ENCODE measurements at regions not wholly inside any gene's neighbourhood (a gene's known extent, or its start where the extent isn't known, plus 50 kb on each side); places are given as distances from the start of the nearest gene placed in this dataset.
"Not testable (repeated sequence)": the region's sequence is repeated elsewhere in the genome, so short reads cannot be mapped to it uniquely, and the experiment has no call there.

DNA sequence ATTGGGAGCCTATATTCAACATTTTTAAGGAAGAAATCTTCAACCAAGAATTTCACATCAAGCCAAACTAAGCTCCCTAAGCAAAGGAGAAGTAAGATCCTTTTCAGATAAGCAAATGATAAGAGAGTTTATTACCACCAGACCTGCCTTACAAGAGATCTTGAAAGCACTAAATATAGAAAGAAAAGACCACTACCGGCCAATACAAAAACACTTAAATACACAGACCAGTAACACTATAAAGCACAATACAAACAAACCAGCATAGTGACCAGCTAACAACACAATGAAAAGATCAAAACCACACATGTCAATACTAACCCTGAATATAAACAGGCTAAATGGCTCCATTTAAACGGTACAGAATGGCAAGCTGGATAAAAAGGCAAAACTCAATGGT is 165.4 kb downstream of the MRPL39 start:
- no peak overlapping the region for H3K27ac ChIP-seq (ENCODE audit: extremely low read depth, low read depth, low read length)
- POLR2A ChIA-PET = no interaction called here
- H3K36me3 ChIP-seq (ENCODE audit: control insufficient read depth in 2 of 2, insufficient read depth in 1 of 2, low read length in 2 of 2) = no peaks in the 10 kb centered on the region
- H3K4me1 ChIP-seq (ENCODE audit: control insufficient read depth, insufficient read depth, low read length) = no peaks in the 10 kb centered on the region
- no peak overlapping the region for H3K4me3 ChIP-seq (ENCODE audit: low read depth, low read length)
- TF ChIP-seq ZNF311 (tag by site-specific recombination; IDR thresholded peaks at IDR 0.05; ENCODE audit: borderline replicate concordance) = no peak
- TF ChIP-seq MYNN (tag by site-specific recombination; IDR thresholded peaks at IDR 0.05; ENCODE audit: borderline replicate concordance) = no peak
- TF ChIP-seq ZNF19 (tag by site-specific recombination; IDR thresholded peaks at IDR 0.05; ENCODE audit: low read depth) = no peak
- no peak for TF ChIP-seq ZNF561 (tag by site-specific recombination; IDR thresholded peaks at IDR 0.05; ENCODE audit: borderline replicate concordance)
- TF ChIP-seq ZNF623 (tag by site-specific recombination; IDR thresholded peaks at IDR 0.05) = no peak
- no peak for TF ChIP-seq ZNF302 (tag by site-specific recombination; IDR thresholded peaks at IDR 0.05; ENCODE audit: low read depth)
- no peak for TF ChIP-seq ZNF433 (tag by site-specific recombination; IDR thresholded peaks at IDR 0.05; ENCODE audit: low read depth)
- TF ChIP-seq ZSCAN16 (tag by site-specific recombination; IDR thresholded peaks at IDR 0.05) = no peak
- TF ChIP-seq ZNF600 (tag by site-specific recombination; IDR thresholded peaks at IDR 0.05) = no peak
- no peaks in the 10 kb centered on the region for H3K9me3 ChIP-seq (ENCODE audit: control insufficient read depth, insufficient read depth, low read depth, low read length)
- CTCF ChIA-PET = interaction anchor here (0.6 kb wide), 1 partner anchor 532 kb away, joined by 4 read pairs; no protein-coding TSS in a partner anchor

GRCh38 chr21:25437465-25437864 is 169.8 kb downstream of the MRPL39 start:
- H3K4me3 ChIP-seq (ENCODE audit: low read depth, low read length); H3K27ac ChIP-seq (ENCODE audit: extremely low read depth, low read depth, low read length); POLR2A ChIA-PET; H3K9me3 ChIP-seq (ENCODE audit: control insufficient read depth, insufficient read depth, low read depth, low read length); H3K36me3 ChIP-seq (ENCODE audit: control insufficient read depth in 2 of 2, insufficient read depth in 1 of 2, low read length in 2 of 2); H3K4me1 ChIP-seq (ENCODE audit: control insufficient read depth, insufficient read depth, low read length): not testable (repeated sequence)
- CTCF ChIA-PET = interaction anchor here (0.6 kb wide), 1 partner anchor 154 kb away, joined by 3 read pairs; no protein-coding TSS in a partner anchor

GRCh38 chr21:25428537-25428936 is 178.7 kb downstream of the MRPL39 start:
- Histone ChIP-seq H3K9me3 (ENCODE audit: control insufficient read depth, insufficient read depth, low read depth, low read length) (no peaks in the 10 kb centered on the region), H3K36me3 (ENCODE audit: control insufficient read depth in 2 of 2, insufficient read depth in 1 of 2, low read length in 2 of 2) (no peaks in the 10 kb centered on the region), H3K27ac (ENCODE audit: extremely low read depth, low read depth, low read length) (no peak overlapping the region), H3K4me1 (ENCODE audit: control insufficient read depth, insufficient read depth, low read length) (no peaks in the 10 kb centered on the region), H3K4me3 (ENCODE audit: low read depth, low read length) (no peak overlapping the region)
- no peak for TF ChIP-seq ZNF16 (tag by site-specific recombination; IDR thresholded peaks at IDR 0.05; ENCODE audit: low read depth)
- TF ChIP-seq ZNF639 (tag by site-specific recombination; IDR thresholded peaks at IDR 0.05) = no peak
- TF ChIP-seq SP2 (tag by site-specific recombination; IDR thresholded peaks at IDR 0.05) = no peak
- no peak for TF ChIP-seq ZNF561 (tag by site-specific recombination; IDR thresholded peaks at IDR 0.05; ENCODE audit: borderline replicate concordance)
- TF ChIP-seq ZNF658 (tag by site-specific recombination; IDR thresholded peaks at IDR 0.05) = no peak
- no peak for TF ChIP-seq ZNF362 (tag by site-specific recombination; IDR thresholded peaks at IDR 0.05)
- no peak for TF ChIP-seq ZEB2 (tag by site-specific recombination; IDR thresholded peaks at IDR 0.05)
- no peak for TF ChIP-seq HOXC10 (CRISPR knock-in tag; IDR thresholded peaks at IDR 0.05)
- TF ChIP-seq ZFP3 (tag by site-specific recombination; IDR thresholded peaks at IDR 0.05; ENCODE audit: low read depth) = no peak
- TF ChIP-seq, protein P1, sequence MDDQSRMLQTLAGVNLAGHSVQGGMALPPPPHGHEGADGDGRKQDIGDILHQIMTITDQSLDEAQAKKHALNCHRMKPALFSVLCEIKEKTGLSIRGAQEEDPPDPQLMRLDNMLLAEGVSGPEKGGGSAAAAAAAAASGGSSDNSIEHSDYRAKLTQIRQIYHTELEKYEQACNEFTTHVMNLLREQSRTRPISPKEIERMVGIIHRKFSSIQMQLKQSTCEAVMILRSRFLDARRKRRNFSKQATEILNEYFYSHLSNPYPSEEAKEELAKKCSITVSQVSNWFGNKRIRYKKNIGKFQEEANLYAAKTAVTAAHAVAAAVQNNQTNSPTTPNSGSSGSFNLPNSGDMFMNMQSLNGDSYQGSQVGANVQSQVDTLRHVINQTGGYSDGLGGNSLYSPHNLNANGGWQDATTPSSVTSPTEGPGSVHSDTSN (CRISPR knock-in tag; IDR thresholded peaks at IDR 0.05) = no peak
- TF ChIP-seq ZNF473 (tag by site-specific recombination; IDR thresholded peaks at IDR 0.05) = no peak
- TF ChIP-seq ZNF23 (tag by site-specific recombination; IDR thresholded peaks at IDR 0.05; ENCODE audit: borderline replicate concordance) = no peak
- TF ChIP-seq ZNF132 (tag by site-specific recombination; IDR thresholded peaks at IDR 0.05; ENCODE audit: borderline replicate concordance) = no peak
- TF ChIP-seq HOXA7 (CRISPR knock-in tag; IDR thresholded peaks at IDR 0.05; ENCODE audit: borderline replicate concordance) = no peak
- TF ChIP-seq ZNF239 (tag by site-specific recombination; IDR thresholded peaks at IDR 0.05) = no peak
- no peak for TF ChIP-seq ATF2 (tag by site-specific recombination; IDR thresholded peaks at IDR 0.05; ENCODE audit: low read depth)
- no peak for TF ChIP-seq ZNF133 (tag by site-specific recombination; IDR thresholded peaks at IDR 0.05)
- no peak for TF ChIP-seq ZSCAN23 (tag by site-specific recombination; IDR thresholded peaks at IDR 0.05)
- TF ChIP-seq ZNF521 (tag by site-specific recombination; IDR thresholded peaks at IDR 0.05) = no peak
- POLR2A ChIA-PET = no interaction called here
- CTCF ChIA-PET = no interaction called here

All from HEK293 (cell line).